NCI-H526 (cell line): ENCODE measurements at regions not wholly inside any gene's neighbourhood (a gene's known extent, or its start where the extent isn't known, plus 50 kb on each side); places are given as distances from the start of the nearest gene placed in this dataset.

Experiments used
- DNase-seq, 2 experiments: peaks; one replicate each; lab custom pipeline; 2025; lab: John Stamatoyannopoulos, UW

GRCh38 chr5:93163010-93163663, 417.9 kb downstream of the NR2F1-AS1 start:
- DNase-seq: no peak

GRCh38 chr5:93161661-93162654, 419.1 kb downstream of the NR2F1-AS1 start:
- DNase-seq: no peak

DNA sequence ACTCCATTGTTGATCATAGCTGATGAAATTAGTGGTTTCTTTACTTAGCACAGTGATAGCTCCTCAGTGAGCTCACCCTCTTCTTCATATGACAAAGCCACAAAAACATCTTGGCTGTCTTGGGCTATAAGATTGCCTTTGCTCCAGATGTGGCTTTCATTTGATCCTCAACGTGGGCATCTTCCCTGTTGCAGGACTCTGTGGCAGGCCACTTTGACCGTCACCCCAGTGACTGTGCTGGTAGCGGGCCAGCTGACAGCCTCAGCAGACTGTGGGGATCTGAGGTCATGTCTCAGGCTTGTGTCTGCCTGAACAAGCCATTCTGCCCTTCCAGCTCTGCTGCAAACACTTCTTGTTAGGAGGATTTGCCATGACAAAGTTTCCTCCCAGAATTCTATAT, 422.2 kb downstream of the NR2F1-AS1 start:
- DNase-seq: no peak

DNA sequence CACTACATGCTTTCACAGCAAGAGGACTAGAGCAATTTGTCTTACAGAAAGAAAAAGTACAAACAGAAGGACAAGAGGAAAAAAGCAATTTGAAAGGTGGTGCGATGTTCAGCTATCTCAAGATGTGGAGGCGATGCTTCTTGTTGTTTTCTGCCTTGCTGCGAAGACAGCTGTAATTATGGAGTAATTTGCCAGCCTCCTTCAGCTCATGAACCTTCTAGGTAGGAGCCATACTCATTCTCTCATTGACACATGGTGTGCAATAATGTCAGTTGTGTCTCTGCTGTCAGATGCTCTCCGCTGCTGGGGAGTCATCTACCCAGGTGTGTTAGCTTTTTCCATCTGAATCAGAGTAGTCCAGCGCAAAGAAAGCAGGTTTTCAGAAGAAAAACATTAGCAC, 424.5 kb downstream of the NR2F1-AS1 start:
- DNase-seq: no peak

- DNase-seq: no peak
Observed at GRCh38 chr5:93154535-93154934, 426.5 kb downstream of the NR2F1-AS1 start.

DNA sequence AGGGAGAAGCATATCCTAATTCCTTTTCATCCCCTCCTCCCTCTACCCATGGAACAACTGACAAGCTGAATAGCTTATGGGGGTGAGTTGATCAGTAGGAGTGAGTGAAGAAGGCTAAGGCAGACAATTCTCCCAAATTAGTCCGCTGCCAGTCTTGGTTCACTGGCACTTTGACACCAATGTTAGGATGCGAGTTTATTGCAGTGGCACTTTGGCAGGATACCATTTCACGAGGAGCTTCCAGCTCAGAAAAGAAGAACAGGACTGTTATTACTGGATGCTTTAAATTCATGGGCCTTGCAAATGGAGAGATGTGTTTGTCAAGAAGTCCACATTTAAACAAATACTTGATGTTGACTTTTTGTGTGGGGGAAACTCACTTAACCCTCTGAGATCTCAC, 427.6 kb downstream of the NR2F1-AS1 start:
- DNase-seq: no peak

- no peak for DNase-seq
Observed at GRCh38 chr5:93151896-93152295, 429.1 kb downstream of the NR2F1-AS1 start.

DNA sequence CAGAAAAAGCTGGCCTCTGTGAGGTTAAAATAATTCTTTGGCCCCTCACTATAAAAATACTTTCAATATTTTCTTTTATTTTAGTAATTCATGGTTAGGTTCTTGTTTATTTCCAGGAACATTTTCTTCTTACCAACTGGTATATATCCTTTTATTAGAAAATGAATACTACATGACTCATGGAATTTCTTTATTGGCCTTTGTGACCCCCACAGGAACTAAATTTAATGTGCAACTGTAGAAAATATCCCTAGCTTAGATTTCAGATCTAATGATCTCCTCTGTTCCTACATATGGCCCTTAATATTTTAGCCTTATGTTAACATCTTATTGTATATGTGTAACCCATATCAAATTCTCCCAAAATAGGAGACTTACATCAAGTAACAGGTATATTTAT, 429.9 kb downstream of the NR2F1-AS1 start:
- no peak for DNase-seq

GRCh38 chr5:93150311-93151012, 430.6 kb downstream of the NR2F1-AS1 start:
- no peak for DNase-seq

DNA sequence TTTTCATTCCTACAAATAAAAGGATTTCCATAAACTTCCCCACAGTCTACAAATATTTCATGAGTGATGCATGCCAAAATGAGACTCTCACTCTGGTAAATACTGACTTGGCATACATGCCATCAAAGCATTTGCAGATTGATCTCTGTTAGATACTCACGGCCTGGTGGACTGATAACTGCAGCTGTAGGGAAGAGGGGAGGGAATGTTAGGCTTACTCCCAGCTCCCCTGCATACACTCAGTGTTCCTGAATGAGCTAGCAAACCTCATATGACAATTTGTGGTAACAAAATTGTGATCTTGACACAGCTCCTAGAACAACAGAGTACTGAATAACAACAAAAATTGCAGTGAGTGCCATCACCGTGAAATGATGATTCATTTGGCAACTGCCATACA, 435.3 kb downstream of the NR2F1-AS1 start:
- no peak for DNase-seq

DNA sequence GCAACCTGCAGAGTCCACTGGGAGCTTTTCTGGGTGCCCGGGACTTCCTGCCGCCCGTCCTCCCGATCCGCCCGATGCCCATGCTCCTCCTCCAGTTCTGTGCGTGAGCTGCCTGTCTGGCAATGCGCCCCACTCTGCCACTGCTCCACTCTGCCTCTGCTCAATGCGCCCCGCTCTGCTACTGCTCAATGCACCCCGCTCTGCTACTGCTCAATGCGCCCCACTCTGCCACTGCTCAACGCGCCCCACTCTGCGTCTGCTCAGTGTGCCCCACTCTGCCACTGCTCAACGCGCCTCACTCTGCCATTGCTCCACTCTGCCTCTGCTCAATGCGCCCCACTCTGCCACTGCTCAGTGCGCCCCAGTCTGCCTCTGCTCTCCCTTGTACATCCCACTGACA, 436.0 kb downstream of the NR2F1-AS1 start:
- DNase-seq: no peak

GRCh38 chr5:93141969-93142368, 439.1 kb downstream of the NR2F1-AS1 start:
- DNase-seq: no peak

DNA sequence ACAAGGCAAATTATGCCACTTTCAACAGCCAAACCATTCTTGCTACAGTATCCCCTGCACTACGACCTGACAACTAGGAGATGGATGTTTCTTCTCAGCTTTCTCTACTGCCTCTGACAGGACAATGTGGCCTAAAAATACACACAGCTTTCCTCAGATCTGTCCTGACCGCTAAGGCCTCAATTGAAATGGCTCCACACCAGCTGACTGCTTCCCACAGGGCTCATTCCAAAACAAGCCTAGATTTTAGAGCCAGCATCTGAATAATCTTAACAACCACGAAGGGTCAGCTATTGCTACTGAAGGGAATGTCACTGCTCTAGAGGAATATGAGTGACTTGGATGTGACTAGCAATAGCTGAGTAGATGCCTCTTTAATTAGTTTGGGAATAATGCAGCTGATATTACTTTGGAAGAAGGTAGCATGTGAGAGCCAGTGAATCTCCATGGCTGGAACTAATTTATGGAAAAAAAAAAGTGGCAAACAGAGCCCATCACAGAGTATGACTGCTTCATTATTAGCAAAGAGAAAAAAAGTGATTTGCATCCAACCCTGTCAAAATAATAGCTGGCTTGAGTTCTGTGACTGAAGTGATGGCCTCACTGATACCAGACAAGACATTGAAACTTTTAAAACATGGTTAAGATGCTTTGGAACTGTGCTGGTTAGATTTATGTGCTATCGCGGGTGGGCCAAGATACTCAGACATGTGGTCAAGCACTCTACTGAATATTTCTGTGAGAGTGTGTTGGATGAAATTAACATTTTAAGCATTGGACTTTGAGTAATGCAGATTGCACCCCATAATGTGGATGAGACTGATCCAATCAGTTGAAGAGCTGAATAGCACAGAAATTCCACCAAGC, 450.2 kb downstream of the NR2F1-AS1 start:
- no peak for DNase-seq

DNA sequence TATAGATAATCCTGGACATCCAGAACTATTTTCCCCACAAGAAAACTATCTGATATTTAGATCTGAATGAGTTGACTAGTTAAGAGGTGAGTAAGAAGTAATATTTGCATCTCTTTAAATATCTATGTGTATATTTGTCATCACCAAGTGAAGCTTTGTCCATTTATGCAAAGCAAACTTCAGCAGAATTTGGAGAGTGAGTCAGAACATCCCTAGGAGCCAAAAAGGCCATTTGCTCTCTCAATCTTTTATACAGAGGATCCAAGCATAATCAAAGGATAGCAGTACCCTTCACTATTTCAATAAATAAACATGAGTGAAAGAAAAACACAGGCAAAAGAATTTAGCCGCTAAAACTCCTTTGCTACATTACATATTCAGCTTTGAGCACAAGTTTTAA, 454.4 kb downstream of the NR2F1-AS1 start:
- peak in 1 of 2 experiments; percentile 0 for DNase-seq

DNA sequence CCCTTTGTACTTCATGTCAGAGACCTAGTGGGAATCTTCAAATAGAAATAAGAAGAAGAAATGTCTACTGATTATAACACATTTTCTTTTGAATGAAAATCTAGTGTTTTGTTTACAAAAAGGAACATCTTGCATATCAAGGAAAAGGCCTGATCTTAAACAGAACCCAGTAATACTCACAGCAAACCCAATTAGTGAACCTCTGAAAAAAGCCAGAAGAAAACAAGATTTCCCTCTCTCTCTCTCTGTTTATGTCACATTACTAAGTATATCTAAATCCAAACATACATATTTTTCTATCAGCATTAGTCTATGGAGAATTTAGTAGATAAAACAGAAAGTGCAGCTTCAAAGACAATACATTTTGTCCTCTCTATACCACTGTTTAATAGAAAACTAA, 457.9 kb downstream of the NR2F1-AS1 start:
- no peak for DNase-seq

DNA sequence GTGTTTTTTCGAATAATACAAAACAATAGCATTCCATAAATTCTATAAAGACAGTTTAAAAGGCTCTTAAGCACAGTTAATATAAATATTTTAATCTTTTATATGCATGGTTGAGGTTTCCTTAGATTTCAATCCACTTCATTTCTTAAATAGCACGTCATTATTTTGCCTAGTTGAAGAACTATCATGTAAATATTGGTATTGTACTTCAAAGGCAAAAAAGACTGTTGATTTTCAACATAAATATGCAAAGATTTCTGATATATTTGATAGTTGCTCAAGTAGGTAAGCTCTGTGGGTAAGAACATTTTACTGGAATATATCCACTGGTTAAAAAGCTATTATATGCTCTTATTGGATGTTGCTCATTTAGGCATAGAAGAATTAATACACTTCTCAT, 458.6 kb downstream of the NR2F1-AS1 start:
- no peak for DNase-seq

DNA sequence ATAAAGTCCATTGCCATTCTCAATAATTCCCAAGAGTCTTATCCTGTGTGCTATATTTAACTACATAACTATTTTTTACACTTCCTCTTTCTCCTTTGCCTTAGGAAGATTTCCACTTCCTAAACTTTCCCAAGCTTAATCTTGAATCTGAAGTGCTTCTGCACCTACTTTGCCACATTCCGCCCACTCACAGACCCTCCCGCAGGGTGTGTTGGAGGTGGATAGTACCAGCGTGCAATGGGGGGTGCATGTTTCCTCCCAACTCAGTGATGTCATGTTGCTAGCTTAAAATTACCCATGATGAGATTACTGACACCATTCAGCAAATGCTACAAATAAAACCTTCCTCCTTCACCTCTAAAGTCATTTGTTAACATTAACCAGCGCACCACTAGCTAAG, 460.2 kb downstream of the NR2F1-AS1 start:
- no peak for DNase-seq

DNA sequence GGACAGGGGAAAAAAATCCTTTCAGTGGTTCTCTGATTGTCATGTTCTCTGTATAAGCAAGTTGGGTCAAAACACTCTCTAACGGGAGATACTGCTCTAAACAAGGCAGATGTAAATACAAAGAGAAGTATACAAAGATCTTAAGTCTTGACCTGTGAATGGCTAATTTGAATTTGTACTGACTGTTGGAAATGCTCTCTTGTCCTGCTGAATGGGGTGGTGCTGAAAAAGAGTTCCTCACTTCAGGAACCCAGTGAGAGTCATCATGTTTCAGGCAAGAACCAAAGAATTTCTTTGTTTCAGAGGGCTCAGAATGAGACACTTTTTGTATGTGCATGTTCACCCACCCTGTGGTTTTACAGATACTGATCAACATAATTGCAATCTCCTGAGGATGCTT, 461.0 kb downstream of the NR2F1-AS1 start:
- DNase-seq: no peak

DNA sequence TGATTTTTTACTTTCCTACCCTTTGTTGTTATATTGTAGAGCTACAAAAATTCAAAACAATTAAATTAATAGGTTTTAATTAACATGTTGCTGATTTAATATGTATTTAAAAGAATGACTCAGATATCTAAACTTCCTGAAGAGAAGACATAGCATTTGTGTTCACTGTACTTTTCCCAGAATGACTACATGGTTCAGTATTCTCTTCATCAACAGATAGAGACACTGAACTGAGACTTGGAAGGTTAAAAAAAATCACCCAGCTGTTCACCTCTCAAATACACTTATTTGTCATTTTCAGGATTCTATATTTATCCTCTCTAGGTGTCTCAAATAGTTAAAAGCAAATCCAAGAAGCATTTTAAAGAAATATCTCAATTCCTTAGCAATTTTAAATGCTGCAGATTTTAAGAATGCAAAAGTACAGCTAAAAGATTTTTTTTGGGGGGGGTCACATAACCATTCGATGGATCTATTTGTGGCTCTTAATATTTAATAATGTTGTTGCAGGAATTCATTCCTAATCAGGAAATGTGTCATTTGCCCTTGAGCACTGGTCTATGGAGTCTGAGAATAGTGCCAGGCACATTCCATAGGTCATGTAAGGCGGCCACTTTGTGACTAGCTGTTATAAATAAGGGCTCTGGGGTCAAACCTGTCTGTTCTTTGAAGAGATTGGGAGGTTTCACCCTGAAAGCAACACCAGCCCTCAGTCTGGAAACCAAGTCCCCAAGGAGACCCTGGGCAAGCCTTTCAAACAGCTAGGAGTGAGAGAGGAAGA, 463.1 kb downstream of the NR2F1-AS1 start:
- DNase-seq: no peak

DNA sequence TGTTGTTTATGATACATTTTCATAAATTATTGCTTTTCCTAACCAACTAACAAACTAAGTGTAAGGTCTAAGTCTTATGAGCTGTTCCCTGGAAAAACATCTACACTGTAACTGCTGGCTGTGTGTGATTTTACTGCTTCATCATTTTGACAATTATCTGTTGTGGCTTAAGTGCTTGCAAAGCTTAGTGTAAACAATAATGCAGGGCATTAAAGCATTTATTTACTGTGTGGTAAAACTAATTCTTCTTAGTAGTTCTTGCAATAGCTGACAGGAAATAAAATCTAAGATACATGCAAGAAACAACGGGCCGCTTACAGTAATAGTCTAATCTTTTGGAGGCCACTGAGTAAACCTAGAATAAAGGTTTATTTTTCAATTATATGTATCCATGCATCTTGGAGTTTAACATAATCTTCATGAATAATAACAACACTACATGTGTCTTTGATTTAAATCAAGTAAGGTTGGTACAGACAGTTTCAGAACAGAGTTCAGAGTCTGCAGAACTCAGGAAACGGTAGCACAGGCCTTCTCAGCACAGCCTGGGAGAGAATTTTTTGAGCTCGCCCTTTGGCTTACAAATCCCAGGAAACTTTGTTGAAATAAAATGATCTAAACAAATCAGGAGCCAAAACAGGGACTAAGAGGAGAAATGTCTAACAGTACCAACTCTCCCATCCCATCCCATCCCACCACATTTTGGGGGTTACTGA, 473.1 kb downstream of the NR2F1-AS1 start:
- DNase-seq: no peak
